T-helper 22 cell (primary cell): ENCODE measurements at regions not wholly inside any gene's neighbourhood (a gene's known extent, or its start where the extent isn't known, plus 50 kb on each side); places are given as distances from the start of the nearest gene placed in this dataset.
"Not testable (repeated sequence)": the region's sequence is repeated elsewhere in the genome, so short reads cannot be mapped to it uniquely, and the experiment has no call there.

ENCODE experiments used
- DNase-seq: peaks from one replicate; pipeline ENCODE4 v3.0.0-alpha.2; 2020; ENCODE audit warnings: low read depth

DNA sequence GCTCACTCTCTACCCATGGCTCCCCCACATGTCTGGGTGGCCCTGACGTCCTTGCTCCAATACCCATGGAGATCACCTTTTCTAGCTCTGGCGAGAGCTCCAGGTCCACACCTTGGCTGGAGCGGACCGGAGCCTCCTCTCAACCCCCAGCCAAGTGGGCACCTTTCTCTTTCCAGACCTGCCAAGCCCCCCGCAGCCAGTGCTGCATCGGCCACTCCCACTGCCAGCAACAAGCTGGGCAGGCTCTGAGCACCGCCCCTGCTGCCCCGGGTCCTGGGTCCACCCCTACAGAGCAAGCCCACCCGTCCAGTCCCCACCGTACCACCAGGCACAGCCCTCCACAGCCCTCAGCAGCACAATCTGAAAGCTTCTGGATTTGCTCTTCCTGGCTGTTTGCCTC is 98.2 kb upstream of the C14orf180 start:
- DNase-seq = no peak

DNA sequence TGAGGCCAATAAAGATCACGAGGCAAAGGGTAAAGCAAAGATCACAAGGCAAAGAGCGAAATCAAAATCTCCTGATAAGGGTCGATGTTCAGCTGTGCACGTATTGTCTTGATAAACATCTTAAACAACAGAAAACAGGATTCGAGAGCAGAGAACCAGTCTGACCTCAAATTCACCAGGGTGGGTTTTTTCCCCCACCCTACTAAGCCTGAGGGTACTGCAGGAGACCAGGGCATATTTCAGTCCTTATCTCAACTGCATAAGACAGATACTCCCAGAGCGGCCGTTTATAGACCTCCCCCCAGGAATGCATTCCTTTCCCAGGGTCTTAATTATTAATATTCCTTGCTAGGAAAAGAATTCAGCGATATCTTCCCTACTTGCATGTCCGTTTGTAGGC is 97.5 kb upstream of the C14orf180 start:
- not testable (repeated sequence) for DNase-seq

DNA sequence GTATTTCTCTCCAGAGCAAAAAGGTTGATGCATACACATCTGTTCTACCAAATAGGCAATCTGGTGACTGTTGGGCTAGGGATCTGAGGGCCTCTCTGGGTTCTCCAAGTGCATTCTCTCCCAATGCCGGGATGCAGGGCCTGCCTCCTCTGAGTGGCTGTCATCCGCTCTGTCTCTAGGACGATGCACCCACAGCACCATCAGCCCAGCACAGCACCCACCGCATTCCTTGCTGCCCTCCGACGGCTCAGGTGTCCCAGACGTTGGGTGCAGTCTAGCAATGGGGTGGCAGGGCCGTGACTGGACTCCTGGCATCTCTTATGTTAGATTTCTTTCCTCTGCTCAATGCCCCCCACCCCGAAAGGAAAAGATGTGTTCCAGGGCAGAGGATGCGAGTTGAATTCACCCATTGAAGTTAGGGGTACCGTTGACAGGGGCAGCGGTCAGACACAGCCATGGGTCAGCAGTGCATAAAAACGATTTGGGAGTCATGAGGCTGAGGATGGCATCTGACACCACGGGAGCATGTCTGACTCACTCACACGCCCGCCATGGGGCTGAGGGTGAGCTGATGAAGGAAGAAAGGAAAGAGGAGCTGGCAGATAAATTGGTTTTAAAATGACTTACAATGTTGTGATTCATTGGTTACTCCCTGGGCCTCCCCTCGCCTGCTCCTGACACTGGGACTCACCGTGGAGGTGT is 93.2 kb upstream of the C14orf180 start:
- DNase-seq = no peak

DNA sequence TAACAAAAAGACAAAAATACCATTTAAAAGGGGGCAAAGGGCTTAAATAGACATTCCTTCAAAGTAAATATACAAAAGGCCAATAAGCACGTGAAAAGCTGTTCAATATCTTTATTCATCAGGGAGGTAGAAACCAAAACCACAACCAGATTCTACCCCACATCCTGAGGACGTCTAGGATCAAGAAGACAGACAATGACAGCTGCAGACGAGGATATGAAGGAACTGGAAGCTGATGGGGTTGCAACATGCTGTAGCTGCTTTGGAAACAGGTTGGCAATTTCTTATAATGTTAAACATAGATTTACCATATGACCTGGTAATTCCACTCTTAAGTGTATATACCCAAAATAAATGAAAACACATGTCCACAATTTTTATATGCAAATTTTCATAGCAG is 85.1 kb upstream of the C14orf180 start:
- DNase-seq = no peak

DNA sequence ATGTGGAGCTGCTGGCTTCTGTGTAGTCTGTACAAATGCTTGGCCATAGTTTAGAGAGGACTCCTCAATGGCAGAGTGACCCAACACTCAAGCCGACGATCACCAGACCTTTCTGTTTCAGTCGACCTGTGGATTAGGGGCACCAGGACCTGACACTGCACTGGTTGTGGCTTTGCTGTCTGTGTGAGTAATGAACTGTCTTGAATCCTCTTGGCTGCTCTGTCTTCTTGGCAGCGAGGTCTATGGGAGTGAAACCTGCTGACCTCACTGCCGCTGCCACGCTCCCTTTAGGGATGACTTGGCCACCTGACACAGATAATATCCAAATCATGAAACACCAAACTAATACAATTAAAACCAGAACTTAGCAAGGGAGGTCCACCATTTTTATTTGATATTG is 83.5 kb upstream of the C14orf180 start:
- DNase-seq = no peak

DNA sequence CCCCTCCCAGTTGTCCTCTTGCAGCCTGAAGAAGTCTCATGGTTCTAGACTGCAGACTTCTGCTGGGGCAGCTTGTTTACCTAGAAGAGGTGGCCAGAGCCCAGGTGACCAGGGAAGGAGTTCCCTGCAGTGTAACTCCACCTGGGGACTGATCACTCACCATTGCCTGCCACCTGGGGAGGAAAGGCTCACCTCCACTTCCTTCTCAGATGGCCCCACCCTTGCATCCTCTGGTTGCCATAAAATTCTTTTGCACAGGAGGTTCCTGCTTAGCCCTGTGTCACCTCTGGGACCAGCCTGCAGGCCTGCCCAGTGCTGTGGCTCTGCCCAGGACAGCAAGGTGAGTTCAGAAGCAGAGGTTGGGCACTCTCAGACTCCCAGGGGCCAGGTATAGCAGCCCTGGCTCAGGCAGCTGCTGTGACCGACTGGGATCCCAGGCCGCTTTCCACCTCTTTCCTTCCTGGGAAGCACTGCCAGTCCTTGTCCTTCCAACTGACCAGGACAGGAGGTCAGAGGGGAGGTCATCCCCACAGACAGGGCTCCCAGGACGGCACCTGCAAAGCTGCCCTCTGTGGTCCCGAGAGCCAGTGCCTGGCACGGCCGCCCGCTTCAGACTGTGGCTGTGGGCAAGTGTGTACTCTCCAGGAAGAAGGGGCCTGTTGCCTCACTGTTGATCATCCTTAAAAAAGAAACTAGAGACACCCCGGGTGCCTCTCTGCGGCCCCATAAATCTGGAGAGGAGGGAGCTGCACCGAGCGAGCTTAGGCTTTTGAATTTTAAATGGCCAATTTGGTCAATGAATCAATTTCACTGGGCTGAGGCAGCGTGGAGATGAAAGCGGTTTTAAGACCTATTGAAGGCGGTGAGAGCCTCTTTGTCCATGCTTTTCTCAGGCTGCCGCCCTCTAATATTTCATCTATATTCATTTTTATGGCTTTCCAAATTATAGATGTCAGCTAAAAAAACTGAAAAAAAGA is 79.5 kb upstream of the C14orf180 start:
- no peak for DNase-seq

DNA sequence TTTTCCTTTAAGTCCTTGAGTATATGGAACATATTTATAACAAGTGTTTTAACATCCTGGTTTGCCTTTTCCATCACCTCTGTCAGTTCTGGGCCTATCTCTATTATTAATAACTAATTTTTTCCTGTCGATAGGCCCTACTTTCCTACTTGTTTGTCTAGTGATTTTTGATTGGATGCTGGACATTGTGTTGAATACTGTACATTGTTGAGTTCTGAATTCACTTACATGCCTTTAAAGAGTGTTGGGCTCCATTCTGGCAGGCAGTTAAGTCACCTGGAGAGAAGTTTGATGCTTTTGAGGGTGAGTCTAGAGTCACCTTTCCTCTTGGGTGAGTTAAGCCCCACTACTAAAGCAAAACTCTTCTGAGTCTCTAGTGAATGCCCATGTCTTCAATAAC is 77.5 kb upstream of the C14orf180 start:
- DNase-seq = no peak

DNA sequence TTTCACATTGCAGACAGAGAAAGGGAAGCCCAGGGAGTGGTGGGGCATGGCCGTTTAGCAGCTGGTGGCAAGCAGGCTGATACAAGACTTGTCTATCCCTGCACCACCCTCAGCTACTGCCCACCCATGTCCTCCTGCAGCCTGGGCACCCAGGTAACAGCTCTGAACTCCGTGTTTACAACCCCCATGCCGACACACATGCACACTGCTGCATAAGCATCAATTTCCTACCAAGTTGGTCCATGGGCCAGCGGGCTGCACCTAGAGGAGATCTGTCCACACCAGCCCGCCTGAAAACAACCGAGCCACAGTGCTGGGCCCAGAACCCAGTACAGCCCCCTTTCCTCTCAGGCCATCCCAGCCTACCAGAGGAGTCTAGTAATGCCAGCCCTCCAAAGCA is 75.9 kb upstream of the C14orf180 start:
- DNase-seq = no peak

DNA sequence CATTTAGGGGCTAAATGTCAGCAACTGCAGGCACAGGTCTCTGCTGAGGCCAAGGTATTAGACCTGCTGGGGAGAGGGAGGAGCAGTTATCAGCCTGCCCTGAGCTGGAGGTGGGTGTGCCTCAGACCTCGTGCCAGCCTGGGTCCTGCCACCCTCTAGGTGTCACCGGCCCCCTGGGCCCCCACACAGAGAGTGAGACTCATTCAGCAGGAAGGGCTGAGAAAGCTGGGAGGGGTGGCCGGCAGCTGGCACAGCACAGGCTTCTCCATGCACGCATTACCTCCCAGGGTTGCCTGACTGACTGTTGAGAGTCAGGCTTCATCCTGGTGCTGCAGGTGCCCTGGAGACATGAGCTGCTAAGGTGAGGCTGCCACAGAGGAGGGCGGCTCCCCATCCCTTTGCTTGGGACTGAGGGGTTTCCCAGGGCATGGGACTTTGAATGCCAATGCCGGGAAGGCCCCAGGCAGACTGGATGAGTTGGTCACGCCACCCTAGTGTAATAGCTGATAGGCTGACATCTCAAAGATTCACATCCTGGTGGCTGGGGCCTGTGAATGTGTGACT is 75.3 kb upstream of the C14orf180 start:
- DNase-seq = no peak

DNA sequence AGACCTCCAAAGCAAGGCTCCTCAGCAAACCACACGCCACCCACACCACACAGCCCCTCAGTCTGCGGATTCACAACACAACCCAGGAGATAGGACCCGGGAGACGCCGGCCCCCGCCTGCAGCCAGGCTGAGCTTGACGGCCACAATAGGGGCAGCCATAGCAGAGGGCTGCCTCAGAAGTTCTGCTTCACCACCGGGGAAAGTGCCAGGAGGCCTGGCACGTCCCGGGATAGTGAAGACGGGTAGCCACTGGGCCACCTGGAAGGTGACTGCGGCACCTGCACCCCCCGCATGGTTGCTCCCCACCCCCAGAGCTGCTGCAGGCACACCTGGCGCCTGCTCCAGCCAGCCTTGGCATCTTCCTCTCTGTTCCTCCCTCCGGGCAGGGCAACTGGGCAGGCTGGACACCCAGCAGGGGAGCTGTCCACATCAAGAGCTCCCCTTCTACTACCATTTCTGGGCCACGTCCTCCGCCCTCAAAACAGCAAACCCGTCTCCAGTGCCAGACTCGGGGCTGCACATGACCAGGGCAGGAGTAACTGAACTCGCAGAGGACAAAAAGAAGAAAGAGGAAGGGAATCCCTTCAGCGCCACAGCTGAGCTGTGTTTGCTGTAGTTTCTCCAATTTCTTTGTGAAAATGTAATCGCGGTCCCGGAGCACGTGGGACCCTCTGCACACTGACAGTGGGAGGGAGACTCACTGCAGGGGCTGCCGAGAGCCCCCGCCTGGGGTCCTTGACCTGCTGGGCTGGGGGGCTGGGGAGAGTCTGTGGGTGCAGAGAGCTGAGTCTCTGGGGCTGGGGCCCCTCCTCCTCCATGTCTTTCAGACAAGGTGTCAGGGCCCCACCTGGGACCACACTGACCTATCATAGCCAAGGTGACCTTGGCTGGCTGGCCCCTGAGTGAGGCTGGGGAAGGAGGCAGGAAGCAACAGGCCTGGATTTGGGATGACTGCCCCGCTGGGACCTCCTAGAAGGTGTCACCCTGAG is 74.2 kb upstream of the C14orf180 start:
- DNase-seq = no peak

DNA sequence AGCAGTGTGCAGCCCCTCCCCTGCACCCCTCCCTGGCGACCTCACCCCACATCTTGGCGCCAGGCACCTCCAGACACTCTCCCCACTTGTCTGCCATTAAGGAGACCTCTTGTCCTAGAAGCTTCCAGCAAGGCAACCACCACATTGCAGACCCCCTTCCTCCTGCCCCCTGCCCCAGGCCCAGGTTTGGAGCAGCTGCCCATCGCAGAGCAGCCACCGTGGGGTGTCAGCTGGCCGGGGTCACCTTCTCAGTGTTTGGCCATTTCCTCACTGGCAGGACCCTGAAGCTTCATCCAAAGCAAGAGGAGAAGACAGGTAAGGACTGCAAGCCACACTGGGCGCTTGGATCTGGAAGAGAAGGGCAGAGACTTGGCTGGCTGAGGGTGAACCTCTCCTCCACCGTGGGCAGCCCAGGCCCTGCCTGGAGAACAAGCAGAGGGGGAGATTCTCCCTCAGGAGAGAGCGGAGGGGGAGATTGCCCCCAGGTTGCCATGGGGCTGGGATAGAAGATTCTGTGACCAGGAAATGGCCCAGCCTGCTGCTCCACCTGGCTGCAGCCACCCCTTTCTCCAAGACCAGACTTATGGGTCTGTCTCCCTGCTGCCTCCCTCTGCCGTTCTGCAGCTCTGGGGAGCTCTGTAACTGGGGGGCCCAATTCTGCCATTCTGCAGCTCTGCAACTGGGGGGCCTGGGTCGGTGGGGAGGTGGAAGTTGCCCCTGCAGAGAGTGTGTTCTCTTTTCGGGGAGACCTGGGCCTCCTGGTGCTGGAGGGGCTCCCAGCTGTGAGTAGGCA is 72.9 kb upstream of the C14orf180 start:
- no peak for DNase-seq

DNA sequence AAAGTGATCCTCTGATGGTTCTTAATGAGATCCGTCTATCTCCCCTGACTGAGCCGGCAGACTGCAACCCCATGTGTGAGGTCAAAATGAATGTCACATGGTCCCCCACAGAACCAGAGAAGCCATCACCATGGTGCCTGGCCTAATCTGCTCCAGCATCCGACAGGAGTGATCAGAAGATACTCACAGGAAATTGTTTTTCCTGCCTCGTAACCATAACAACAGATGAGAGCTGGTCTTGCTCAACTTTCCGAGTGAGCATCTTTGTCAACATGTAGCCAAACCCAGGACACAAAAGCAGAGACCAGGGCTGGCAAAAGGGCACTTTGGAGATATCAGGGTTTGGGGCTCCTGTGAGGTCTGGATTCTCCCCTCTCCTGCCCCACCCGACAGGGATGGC is 72.1 kb upstream of the C14orf180 start:
- DNase-seq = no peak

DNA sequence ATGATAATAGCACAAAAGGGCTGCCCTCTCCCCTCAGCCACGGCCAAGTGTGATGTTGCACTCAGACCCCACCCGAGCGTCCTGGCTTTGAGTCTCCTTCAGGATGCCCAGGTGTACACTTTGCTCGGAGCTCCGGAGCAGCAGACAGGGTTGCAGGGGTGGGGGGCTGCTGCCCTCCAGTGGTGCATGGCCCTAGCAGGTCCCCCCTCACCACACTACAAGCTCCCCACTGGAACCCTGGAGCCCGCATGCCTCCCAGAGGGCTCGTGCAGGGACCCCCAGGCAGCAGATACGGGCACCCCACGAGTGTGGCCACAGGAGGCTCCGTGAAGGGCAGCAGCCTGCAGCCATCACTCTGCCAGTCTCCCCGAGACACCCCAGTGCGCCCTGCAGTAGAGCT is 69.9 kb upstream of the C14orf180 start:
- no peak for DNase-seq

DNA sequence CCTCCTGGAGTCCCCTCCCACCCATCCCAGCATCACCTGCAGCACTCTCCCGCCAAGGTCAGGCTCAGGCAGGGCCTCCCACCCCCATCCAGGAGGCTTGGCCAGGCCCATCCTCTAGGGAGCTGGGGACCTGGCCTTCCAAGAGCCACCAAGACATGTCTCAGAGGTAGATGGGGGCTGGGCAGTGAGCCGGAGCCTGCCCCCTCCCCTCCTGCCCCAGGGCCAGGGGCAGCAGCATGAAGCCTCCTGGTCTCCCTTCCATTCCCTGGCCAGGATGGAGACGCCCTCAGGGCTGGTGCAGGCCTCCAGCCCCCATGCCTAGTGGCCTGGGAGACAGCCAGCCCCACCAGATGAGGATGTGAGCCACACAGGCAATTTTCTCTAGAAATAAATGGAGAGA is 69.3 kb upstream of the C14orf180 start:
- no peak for DNase-seq

DNA sequence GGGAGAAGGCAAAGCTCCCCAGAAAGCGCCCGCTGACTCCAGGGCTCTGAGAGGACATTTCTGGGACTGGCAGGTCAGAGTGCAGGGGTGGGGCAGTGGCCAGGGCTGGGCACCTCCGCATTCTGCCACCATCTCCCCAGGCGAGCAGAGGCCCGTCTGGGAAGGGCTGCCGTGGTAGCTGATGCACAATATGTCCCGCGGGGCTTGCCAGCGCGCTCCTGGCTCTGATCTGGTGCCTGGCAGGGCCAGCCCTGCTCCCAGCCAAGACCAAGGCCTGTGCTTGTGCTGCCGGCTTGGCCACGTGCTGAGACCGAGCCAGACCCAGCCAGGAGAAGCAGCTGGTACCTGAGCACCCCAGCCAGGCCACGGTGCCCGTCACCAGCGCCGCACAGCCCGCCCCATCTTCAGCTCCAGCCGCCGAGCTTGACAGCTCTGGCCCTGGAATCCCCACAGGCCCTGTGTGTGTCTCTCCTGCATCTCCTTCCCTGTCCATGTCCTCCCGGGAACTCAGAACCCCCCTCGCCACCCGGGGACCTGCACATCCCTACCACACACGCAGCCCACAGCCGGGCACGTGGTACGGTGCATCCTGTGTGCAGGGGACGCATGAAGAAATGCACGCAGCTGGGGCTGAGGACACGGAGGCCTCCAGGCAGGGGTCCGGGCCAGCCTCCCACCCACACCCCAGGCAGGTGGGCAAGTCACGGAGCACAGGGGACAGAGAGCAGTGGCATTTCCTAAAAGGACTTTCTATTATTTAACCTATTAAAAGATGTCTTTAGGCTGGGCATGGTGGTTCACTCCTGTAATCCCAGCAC is 68.6 kb upstream of the C14orf180 start:
- DNase-seq = no peak

DNA sequence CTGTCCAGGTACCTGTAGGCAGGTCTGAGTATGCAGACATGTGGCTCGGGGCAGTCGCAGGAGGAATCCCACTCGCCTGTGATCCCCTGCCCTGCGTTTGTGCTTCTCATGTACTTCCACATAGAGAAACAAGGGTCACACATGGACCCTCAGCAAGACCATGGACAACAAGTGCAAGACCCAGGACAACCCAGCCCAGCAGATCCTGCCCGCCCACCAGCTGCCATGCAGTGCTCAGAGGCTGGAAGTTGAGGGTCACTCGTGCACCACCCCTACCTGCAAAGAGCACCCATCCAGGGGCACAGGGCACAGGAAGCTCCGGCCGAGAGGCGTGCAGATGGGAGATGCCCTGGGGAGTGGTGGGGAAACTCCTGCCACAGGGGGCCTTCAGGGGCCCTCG is 67.5 kb upstream of the C14orf180 start:
- DNase-seq = no peak

DNA sequence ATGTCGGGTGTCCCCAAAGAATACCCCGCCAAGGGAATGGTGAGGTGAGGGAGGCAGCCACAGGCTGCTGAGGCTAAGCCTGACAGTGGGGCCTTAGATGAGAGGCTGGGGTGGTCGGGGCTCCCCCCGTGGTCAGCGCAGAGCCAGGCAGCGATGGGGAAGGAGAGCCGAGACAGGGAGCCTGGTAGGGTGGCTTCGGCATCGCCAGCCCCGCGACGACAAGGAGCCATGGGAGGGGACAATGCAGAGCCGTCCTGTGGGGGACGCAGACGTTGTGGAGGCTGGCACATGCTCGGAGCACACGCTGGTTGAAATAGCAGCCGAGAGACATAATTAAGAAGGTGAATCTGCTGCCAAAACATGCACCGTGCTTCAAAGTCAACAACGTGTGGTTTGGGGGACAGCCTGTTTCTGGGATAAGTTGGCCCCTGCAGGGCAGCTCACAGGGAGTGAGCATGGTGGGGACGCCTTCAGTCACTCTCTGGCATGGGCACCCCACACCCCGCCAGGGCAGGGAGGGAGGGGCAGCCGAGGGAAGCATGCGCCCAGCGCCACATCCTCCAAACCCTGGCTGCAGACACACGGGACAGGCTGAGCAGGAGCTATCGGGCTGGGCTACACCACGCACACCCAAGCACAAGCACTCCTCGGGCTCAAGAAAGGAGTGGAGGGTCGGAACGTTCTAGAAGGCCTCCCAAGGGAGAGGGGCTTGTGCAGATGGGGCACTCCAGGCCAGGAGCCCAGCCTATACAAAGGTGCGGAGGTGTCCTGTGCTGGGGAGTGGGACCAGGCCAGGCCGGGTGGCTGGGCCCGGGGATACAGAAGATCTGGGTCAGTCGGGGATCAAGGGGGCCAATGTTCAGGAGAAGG is 66.6 kb upstream of the C14orf180 start:
- DNase-seq = no peak

DNA sequence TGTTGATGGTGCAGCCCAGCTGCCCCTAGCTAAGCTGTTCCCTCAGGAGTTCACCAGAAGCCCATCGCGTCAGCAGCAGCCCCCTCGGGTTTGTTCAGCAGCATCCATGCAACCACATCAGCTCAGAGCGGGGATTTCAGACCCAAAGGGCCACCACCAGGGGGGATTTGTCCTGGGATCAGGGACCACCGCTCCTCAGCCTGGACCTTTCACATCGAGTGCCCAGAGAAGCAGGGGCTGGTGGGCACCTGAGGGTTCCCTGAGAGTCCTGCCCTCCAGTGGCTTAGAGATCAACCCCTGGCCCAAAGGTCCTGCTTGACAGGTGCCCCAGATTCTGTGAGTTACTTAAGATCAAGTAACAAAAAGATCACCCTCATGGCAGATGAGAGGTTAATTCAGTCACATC is 65.9 kb upstream of the C14orf180 start:
- no peak for DNase-seq
